ENCODE measurements at regions not wholly inside any gene's neighbourhood (a gene's known extent, or its start where the extent isn't known, plus 50 kb on each side); places are given as distances from the start of the nearest gene placed in this dataset.
"Not testable (repeated sequence)": the region's sequence is repeated elsewhere in the genome, so short reads cannot be mapped to it uniquely, and the experiment has no call there.

GRCh38 chr2:231644426-231644825, 51.8 kb downstream of the TEX44 start:
- ATAC-seq: no peak
- H3K27me3 ChIP-seq (ENCODE audit: insufficient read depth in 3 of 3, low read length in 2 of 3): no peaks in the 10 kb centered on the region

GRCh38 chr2:231646476-231646875, 53.8 kb downstream of the TEX44 start:
- H3K4me3 ChIP-seq: no peak overlapping the region
- H3K27ac ChIP-seq: peak overlapping the region; percentile 2
- peaks cover 31% of the 10 kb centered on the region for H3K4me1 ChIP-seq
- no peaks in the 10 kb centered on the region for H3K36me3 ChIP-seq (ENCODE audit: insufficient read depth in 1 of 2, low read depth in 1 of 2)
- intact Hi-C loops (cut with DNase I): loop anchor here (2.0 to 5.0 kb wide), 2 partner anchors 28 to 34 kb away; no protein-coding TSS in a partner anchor
- no peak for DNase-seq
- 36 to 45% (median 37%) methylated on average over 6 of the region's 6 CpGs for WGBS, 3 donors
- H3K9me3 ChIP-seq: no peaks in the 10 kb centered on the region
- ATAC-seq: no peak
- no peaks in the 10 kb centered on the region for H3K27me3 ChIP-seq (ENCODE audit: insufficient read depth in 3 of 3, low read length in 2 of 3)
- no peak for TF ChIP-seq CTCF (IDR thresholded peaks at IDR 0.05)

More at GRCh38 chr2:231644426-231644825, 51.8 kb downstream of the TEX44 start:
- H3K4me1 ChIP-seq: peaks cover 42% of the 10 kb centered on the region
- intact Hi-C loops (cut with DNase I): no loop called here
- TF ChIP-seq CTCF (IDR thresholded peaks at IDR 0.05): no peak
- WGBS, 3 donors: 45 to 57% (median 48%) methylated on average over 6 of the region's 6 CpGs
- no peak overlapping the region for H3K4me3 ChIP-seq
- no peaks in the 10 kb centered on the region for H3K9me3 ChIP-seq
- H3K27ac ChIP-seq: peak overlapping the region; percentile 95
- no peaks in the 10 kb centered on the region for H3K36me3 ChIP-seq (ENCODE audit: insufficient read depth in 1 of 2, low read depth in 1 of 2)
- DNase-seq: no peak

GRCh38 chr2:231648579-231649174, 56.0 kb downstream of the TEX44 start:
- peak; percentile 81 for TF ChIP-seq CTCF (IDR thresholded peaks at IDR 0.05)
- no peaks in the 10 kb centered on the region for H3K27me3 ChIP-seq (ENCODE audit: insufficient read depth in 3 of 3, low read length in 2 of 3)
- WGBS, 3 donors: 45 to 65% (median 51%) methylated on average over 9 of the region's 9 CpGs
- H3K36me3 ChIP-seq (ENCODE audit: insufficient read depth in 1 of 2, low read depth in 1 of 2): no peaks in the 10 kb centered on the region
- peaks cover 14% of the 10 kb centered on the region for H3K4me1 ChIP-seq
- no peaks in the 10 kb centered on the region for H3K9me3 ChIP-seq
- ATAC-seq (peak; percentile 94 to 97 (median 95)), DNase-seq (peak; percentile 72 to 87)
- H3K27ac ChIP-seq: no peak overlapping the region
- intact Hi-C loops (cut with DNase I): loop anchor here (2.0 to 5.0 kb wide), 3 partner anchors 24 to 66 kb away; no protein-coding TSS in a partner anchor
- no peak overlapping the region for H3K4me3 ChIP-seq

GRCh38 chr2:231651561-231651960, 56.8 kb upstream of the PTMA start:
- H3K4me3 ChIP-seq; intact Hi-C loops (cut with DNase I); ATAC-seq; H3K27ac ChIP-seq; H3K9me3 ChIP-seq; H3K36me3 ChIP-seq (ENCODE audit: insufficient read depth in 1 of 2, low read depth in 1 of 2); H3K4me1 ChIP-seq; H3K27me3 ChIP-seq (ENCODE audit: insufficient read depth in 3 of 3, low read length in 2 of 3); DNase-seq: not testable (repeated sequence)
- WGBS, 3 donors: 89 to 92% (median 90%) methylated on average over 8 of the region's 8 CpGs

GRCh38 chr2:231655488-231655887, 52.8 kb upstream of the PTMA start:
- H3K4me1 ChIP-seq: no peaks in the 10 kb centered on the region
- no peak overlapping the region for H3K4me3 ChIP-seq
- no peaks in the 10 kb centered on the region for H3K36me3 ChIP-seq (ENCODE audit: insufficient read depth in 1 of 2, low read depth in 1 of 2)
- intact Hi-C loops (cut with DNase I): no loop called here
- no peaks in the 10 kb centered on the region for H3K27me3 ChIP-seq (ENCODE audit: insufficient read depth in 3 of 3, low read length in 2 of 3)
- no peak overlapping the region for H3K27ac ChIP-seq
- no peaks in the 10 kb centered on the region for H3K9me3 ChIP-seq
- TF ChIP-seq CTCF (IDR thresholded peaks at IDR 0.05): no peak
- DNase-seq: no peak
- ATAC-seq: no peak
- 50 to 62% (median 53%) methylated on average over 8 of the region's 8 CpGs for WGBS, 3 donors
